Neuronal stem cell (in vitro differentiated cells): ENCODE measurements at regions not wholly inside any gene's neighbourhood (a gene's known extent, or its start where the extent isn't known, plus 50 kb on each side); places are given as distances from the start of the nearest gene placed in this dataset.
"Not testable (repeated sequence)": the region's sequence is repeated elsewhere in the genome, so short reads cannot be mapped to it uniquely, and the experiment has no call there.

Experiments used
- DNase-seq: peaks from one replicate; pipeline ENCODE4 v3.0.0-alpha.2; 2013; ENCODE audit warnings: low spot score
- H2AFZ ChIP-seq: one replicate; pipeline ENCODE4 v1.6.1; 2013; ENCODE audit warnings: mild to moderate bottlenecking, low read length, inconsistent platforms
- H2AK5ac ChIP-seq: 2 replicates; pipeline ENCODE4 v1.6.1; 2013; ENCODE audit warnings: low read depth, mild to moderate bottlenecking, inconsistent platforms, low read length, moderate library complexity, mixed read lengths
- H2BK120ac ChIP-seq: 2 replicates; pipeline ENCODE4 v1.6.1; 2013; ENCODE audit warnings: low read depth, mild to moderate bottlenecking, inconsistent platforms, low read length, moderate library complexity, mixed read lengths
- H2BK12ac ChIP-seq: one replicate; pipeline ENCODE4 v1.6.1; 2013; ENCODE audit warnings: low read length, inconsistent platforms
- H2BK15ac ChIP-seq: 2 replicates; pipeline ENCODE4 v1.6.1; 2013; ENCODE audit warnings: mild to moderate bottlenecking, low read length, inconsistent platforms, mixed read lengths
- H2BK5ac ChIP-seq: one replicate; pipeline ENCODE4 v1.6.1; 2013; ENCODE audit warnings: inconsistent platforms, mild to moderate bottlenecking, low read length, moderate library complexity
- H3K14ac ChIP-seq: one replicate; pipeline ENCODE4 v1.6.1; 2013; ENCODE audit warnings: low read length, inconsistent platforms
- H3K18ac ChIP-seq: 2 replicates; pipeline ENCODE4 v1.6.1; 2013; ENCODE audit warnings: low read length, inconsistent platforms
- H3K23ac ChIP-seq: 2 replicates; pipeline ENCODE4 v1.6.1; 2013; ENCODE audit warnings: low read depth, mild to moderate bottlenecking, mixed read lengths, low read length, inconsistent platforms; ENCODE audit not compliant: poor library complexity
- H3K27ac ChIP-seq: replicated peaks from 3 replicates; pipeline ENCODE4 v1.5.1; 2013; ENCODE audit warnings: low read length, inconsistent platforms
- H3K27me3 ChIP-seq, 3 experiments: 2 replicates each; pipeline ENCODE4 v1.6.1; 2013; ENCODE audit warnings: low read length in 3 of 3, mild to moderate bottlenecking in 2 of 3, inconsistent platforms in 1 of 3, low read depth in 1 of 3, mixed read lengths in 1 of 3, moderate library complexity in 1 of 3; ENCODE audit not compliant: control insufficient read depth in 3 of 3, insufficient read depth in 3 of 3
- H3K36me3 ChIP-seq, 2 donors: replicated peaks in 1 of 2; 2 replicates each; pipeline ENCODE4 v1.6.1; 2013; ENCODE audit warnings: low read length in 2 of 2; ENCODE audit not compliant: control insufficient read depth in 2 of 2, insufficient read depth in 2 of 2
- H3K4ac ChIP-seq: 2 replicates; pipeline ENCODE4 v1.6.1; 2013; ENCODE audit warnings: inconsistent platforms, mild to moderate bottlenecking, low read length, moderate library complexity
- H3K4me1 ChIP-seq, 2 donors: 1 replicate in 1 of 2; 2 replicates in 1 of 2; pipeline ENCODE4 v1.6.1; 2013; ENCODE audit warnings: low read length in 2 of 2, low read depth in 1 of 2; ENCODE audit not compliant: control insufficient read depth in 2 of 2, insufficient read depth in 1 of 2
- H3K4me2 ChIP-seq: one replicate; pipeline ENCODE4 v1.6.1; 2013; ENCODE audit warnings: mild to moderate bottlenecking, low read length, inconsistent platforms; ENCODE audit not compliant: insufficient read depth, poor library complexity, severe bottlenecking
- H3K4me3 ChIP-seq, 2 donors: 2 replicates each; pipeline ENCODE4 v1.5.1; 2013; ENCODE audit warnings: low read length in 2 of 2, mild to moderate bottlenecking in 2 of 2, inconsistent platforms in 1 of 2, moderate library complexity in 1 of 2
- H3K79me1 ChIP-seq: one replicate; pipeline ENCODE4 v1.6.1; 2013; ENCODE audit warnings: low read depth, mild to moderate bottlenecking, inconsistent platforms, low read length, moderate library complexity
- H3K9ac ChIP-seq: one replicate; pipeline ENCODE4 v1.6.1; 2013; ENCODE audit warnings: mild to moderate bottlenecking, low read depth, low read length, inconsistent platforms; ENCODE audit not compliant: poor library complexity
- H3K9me3 ChIP-seq, 2 donors: replicated peaks in 1 of 2; 2 replicates each; pipeline versions ENCODE3 to v1.6.1; 2013; ENCODE audit warnings: low read length in 2 of 2, mild to moderate bottlenecking in 2 of 2, inconsistent platforms in 1 of 2, low read depth in 1 of 2, mixed read lengths in 1 of 2, moderate library complexity in 1 of 2; ENCODE audit not compliant: control insufficient read depth in 2 of 2, insufficient read depth in 1 of 2
- H4K8ac ChIP-seq: one replicate; pipeline ENCODE4 v1.6.1; 2013; ENCODE audit warnings: low read depth, mild to moderate bottlenecking, inconsistent platforms, low read length, moderate library complexity
- H4K91ac ChIP-seq: one replicate; pipeline ENCODE4 v1.6.1; 2013; ENCODE audit warnings: low read length, low read depth, mild to moderate bottlenecking, inconsistent platforms; ENCODE audit not compliant: poor library complexity
- WGBS, 2 donors: extraction: QIAGEN DNeasy Blood & Tissue Kit; methylation state at CpG; one replicate each; pipeline ENCODE4 v1.1.7; 2013; ENCODE audit warnings: missing lambda C conversion rate in 2 of 2, mixed read lengths in 1 of 2; ENCODE audit not compliant: insufficient read length in 2 of 2, insufficient replicate concordance in 1 of 2; ENCODE audit errors: extremely low coverage in 2 of 2; 5-methylcytosine and 5-hydroxymethylcytosine counted together

GRCh38 chr11:39327302-39327701 is 2132.2 kb downstream of the LRRC4C start:
- no peak overlapping the region for H3K14ac ChIP-seq
- no peak overlapping the region for H3K4me2 ChIP-seq
- no peak overlapping the region for H3K23ac ChIP-seq
- H3K4me3 ChIP-seq: no peak overlapping the region
- H4K91ac ChIP-seq: no peak overlapping the region
- H3K36me3 ChIP-seq: no peaks in the 10 kb centered on the region
- no peak overlapping the region for H2BK120ac ChIP-seq
- no peak overlapping the region for H4K8ac ChIP-seq
- H3K79me1 ChIP-seq: no peaks in the 10 kb centered on the region
- no peak overlapping the region for H3K27ac ChIP-seq
- no peak overlapping the region for H3K18ac ChIP-seq
- H3K9ac ChIP-seq: no peak overlapping the region
- no peak overlapping the region for H2BK5ac ChIP-seq
- no peaks in the 10 kb centered on the region for H3K4me1 ChIP-seq
- WGBS, 2 donors: no CpG with 5 or more reads among the region's 6 CpGs
- H3K27me3 ChIP-seq: no peaks in the 10 kb centered on the region
- H2BK12ac ChIP-seq: no peak overlapping the region
- H3K9me3 ChIP-seq: no peaks in the 10 kb centered on the region
- no peak overlapping the region for H2BK15ac ChIP-seq
- H2AK5ac ChIP-seq: no peak overlapping the region
- H2AFZ ChIP-seq: no peak overlapping the region
- DNase-seq: no peak
- H3K4ac ChIP-seq: no peak overlapping the region

GRCh38 chr11:39311888-39312287 is 2147.6 kb downstream of the LRRC4C start:
- not testable (repeated sequence) for H2BK5ac ChIP-seq, H3K18ac ChIP-seq, H2BK15ac ChIP-seq, H3K4me3 ChIP-seq, H3K79me1 ChIP-seq, H2BK12ac ChIP-seq, DNase-seq, H2BK120ac ChIP-seq, H3K27me3 ChIP-seq, H3K4me2 ChIP-seq, H4K91ac ChIP-seq, H3K36me3 ChIP-seq, H3K9me3 ChIP-seq, H3K14ac ChIP-seq, H4K8ac ChIP-seq, H3K23ac ChIP-seq, H2AK5ac ChIP-seq, H3K9ac ChIP-seq, H3K27ac ChIP-seq, H2AFZ ChIP-seq, H3K4me1 ChIP-seq, H3K4ac ChIP-seq
- no CpG with 5 or more reads among the region's 21 CpGs for WGBS, 2 donors

GRCh38 chr11:39304586-39304985 is 2154.9 kb downstream of the LRRC4C start:
- Histone ChIP-seq H3K4me1 (no peaks in the 10 kb centered on the region), H2BK15ac (no peak overlapping the region), H3K36me3 (no peaks in the 10 kb centered on the region), H3K27me3 (no peaks in the 10 kb centered on the region), H3K23ac (no peak overlapping the region), H2BK5ac (no peak overlapping the region), H3K4me3 (no peak overlapping the region), H2AFZ (no peak overlapping the region), H4K8ac (no peak overlapping the region), H2BK120ac (no peak overlapping the region), H2AK5ac (no peak overlapping the region), H3K27ac (no peak overlapping the region), H4K91ac (no peak overlapping the region), H3K9ac (no peak overlapping the region), H3K14ac (no peak overlapping the region), H3K9me3 (no peaks in the 10 kb centered on the region), H3K4me2 (no peak overlapping the region), H3K18ac (no peak overlapping the region), H3K79me1 (no peaks in the 10 kb centered on the region), H2BK12ac (no peak overlapping the region), H3K4ac (no peak overlapping the region)
- WGBS, 2 donors: no CpG with 5 or more reads among the region's 1 CpG
- DNase-seq: no peak

GRCh38 chr11:39294648-39295047 is 2164.8 kb downstream of the LRRC4C start:
- Histone ChIP-seq H4K91ac (no peak overlapping the region), H2BK120ac (no peak overlapping the region), H2BK5ac (no peak overlapping the region), H3K14ac (no peak overlapping the region), H2BK15ac (no peak overlapping the region), H4K8ac (no peak overlapping the region), H3K36me3 (no peaks in the 10 kb centered on the region), H2AK5ac (no peak overlapping the region), H2AFZ (no peak overlapping the region), H3K23ac (no peak overlapping the region), H3K79me1 (no peaks in the 10 kb centered on the region), H3K4ac (no peak overlapping the region), H3K18ac (no peak overlapping the region), H3K27ac (no peak overlapping the region), H3K9me3 (no peaks in the 10 kb centered on the region), H3K27me3 (no peaks in the 10 kb centered on the region), H3K9ac (no peak overlapping the region), H2BK12ac (no peak overlapping the region), H3K4me3 (no peak overlapping the region), H3K4me1 (no peaks in the 10 kb centered on the region), H3K4me2 (no peak overlapping the region)
- no peak for DNase-seq
- no CpG with 5 or more reads among the region's 1 CpG for WGBS, 2 donors
